Superior temporal gyrus (tissue), 1 donor: ENCODE measurements at regions not wholly inside any gene's neighbourhood (a gene's known extent, or its start where the extent isn't known, plus 50 kb on each side); places are given as distances from the start of the nearest gene placed in this dataset.

Experiments used
- DNase-seq: peaks from one replicate; pipeline ENCODE4 v3.0.0-alpha.2; 2016; ENCODE audit errors: extremely low spot score

DNA sequence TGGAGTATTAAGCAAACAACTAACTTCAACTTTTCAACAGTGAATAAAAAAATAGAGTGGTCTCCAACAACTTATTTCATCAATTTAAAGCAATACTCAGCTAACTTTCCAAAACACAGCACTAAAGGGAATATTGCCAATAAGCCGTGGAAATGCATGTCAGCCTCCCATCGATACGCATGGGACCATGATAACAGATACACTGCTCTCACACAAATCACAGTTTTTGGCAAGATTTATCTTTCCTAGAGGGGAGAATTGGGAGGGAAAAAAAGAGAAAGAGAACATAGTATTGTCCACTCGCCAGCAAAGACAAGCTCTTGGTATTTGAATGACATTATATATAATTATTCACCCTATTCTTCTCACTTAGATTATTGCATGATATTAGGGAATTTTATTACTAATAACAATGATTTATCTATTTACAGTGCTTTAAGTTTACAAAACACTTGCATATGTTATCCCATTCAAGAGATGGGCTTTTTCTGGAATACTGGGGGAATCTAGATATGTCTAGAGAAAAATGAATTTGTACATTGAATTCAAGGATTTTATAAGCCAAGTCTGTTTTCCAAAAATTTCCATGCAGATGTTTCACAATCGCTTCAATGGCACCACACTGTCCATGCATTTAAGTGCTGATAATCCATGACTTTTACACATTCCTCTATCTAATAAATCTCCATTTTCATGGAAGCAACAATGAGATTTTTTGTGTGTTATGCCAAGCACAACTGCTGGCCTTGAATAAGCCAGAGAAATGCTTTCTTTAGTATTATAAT is 194.0 kb upstream of the MGMT start:
- DNase-seq, result no peak

DNA sequence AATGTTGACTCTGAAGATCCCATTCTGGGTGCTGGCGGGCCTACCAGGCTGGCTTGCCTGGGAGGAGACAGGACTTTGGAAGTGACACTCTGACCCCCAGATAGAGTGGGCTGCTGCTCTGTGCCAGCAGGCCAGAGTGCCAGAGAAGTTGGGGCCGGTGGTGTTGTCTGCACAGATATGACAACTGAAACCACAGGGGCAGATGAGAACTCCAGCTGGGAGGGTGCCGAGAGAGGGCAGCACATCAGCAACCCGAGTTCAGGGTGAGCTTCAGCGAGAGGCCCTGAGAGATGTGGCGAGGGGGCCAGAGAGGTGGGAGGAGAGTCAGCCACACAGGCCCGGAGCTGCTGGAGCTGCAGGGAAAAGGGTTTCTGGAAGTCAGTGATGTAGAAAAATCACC is 193.2 kb upstream of the MGMT start:
- DNase-seq, result no peak

GRCh38 chr10:129274748-129275474 is 192.1 kb upstream of the MGMT start:
- DNase-seq, result no peak

DNA sequence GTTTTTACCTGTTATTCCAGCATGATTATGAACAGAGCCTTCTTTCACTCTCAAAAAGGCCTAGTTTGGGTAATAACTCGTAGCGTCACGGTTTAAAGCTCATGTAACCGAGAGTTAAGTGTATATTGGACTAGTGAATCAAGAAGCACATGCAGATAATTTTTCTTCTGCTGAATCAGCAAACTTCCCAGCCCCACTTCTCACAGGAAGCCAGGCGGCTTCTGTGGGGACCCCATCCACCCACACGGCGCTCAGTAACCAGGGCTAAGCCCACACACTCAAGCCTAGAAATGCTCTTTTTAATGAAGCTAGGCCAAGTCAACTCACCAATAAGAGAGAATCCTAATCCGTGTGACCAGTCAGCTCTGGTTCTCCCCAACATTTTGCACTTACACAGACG is 191.2 kb upstream of the MGMT start:
- no peak for DNase-seq

GRCh38 chr10:129277084-129277483 is 190.0 kb upstream of the MGMT start:
- no peak for DNase-seq

DNA sequence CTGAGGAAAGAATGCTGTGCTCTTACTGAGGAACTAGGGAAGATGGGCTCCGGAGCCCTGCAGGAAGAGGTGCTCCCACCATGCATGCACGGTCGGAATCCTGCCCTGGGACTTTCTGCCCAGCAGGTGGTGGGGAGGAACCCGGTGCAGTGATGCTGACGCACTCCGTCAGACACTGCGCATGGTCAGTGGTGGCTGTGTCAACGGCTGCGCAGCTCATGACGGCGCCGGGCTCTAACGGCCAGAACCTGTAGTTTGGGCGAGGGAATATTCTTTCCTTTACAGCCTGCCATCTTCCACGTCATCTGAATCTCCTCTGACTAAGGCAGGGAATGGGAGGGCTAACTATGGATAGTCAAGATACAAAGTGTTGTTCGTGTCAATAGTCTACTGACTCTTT is 189.2 kb upstream of the MGMT start:
- no peak for DNase-seq

DNA sequence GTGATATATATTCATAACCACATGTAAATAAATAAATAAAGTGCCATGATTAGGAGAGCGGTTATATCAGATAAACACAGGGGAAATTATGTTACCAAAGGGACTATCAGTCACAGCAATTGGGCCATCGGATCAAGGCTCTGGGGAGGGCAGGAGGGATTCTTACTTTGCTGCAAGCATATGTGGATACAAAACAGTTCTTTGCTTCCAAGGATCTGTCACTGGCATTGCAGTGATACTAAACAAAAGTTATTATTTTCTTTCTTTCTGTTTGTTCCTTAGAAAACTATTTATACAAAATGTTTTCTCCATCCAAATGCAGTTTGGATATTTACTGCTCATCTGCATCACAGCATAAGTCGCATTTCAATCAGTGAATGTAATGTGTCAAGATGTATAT is 188.4 kb upstream of the MGMT start:
- no peak for DNase-seq

DNA sequence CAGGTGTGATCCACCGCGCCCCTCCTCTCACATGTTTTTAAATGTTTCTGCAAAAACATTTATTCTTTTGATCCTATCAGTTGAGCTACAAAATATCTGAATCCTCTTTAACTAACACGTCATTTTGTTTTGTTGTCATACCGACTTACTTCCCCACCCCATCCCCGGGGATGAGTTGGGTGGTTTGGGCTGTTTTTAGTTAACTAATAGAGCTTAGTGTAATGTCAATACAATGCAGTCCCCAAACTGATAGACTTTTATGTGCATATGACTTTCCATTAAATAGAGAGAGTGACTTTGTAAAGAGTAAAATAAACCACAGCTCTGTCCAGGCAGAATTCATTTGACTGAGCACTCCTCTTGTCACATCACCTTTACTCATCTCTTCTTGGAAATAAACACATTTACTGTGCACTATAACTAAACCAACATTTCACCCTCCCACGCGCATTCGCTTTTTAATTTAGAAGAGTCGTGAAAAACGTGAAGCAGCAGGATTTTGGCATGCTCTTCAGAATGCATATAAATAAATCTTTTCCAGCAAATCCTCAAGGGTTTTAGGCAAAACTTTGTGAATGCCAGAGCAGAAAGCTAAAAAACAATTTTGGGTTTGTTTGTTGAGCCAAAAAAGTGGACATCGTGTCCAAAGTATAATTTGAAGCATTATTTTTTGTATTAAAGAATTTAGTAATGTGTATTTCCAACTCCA is 187.4 kb upstream of the MGMT start:
- DNase-seq, result no peak

- DNase-seq, result no peak
Observed at GRCh38 chr10:129280155-129280502, 186.9 kb upstream of the MGMT start.

DNA sequence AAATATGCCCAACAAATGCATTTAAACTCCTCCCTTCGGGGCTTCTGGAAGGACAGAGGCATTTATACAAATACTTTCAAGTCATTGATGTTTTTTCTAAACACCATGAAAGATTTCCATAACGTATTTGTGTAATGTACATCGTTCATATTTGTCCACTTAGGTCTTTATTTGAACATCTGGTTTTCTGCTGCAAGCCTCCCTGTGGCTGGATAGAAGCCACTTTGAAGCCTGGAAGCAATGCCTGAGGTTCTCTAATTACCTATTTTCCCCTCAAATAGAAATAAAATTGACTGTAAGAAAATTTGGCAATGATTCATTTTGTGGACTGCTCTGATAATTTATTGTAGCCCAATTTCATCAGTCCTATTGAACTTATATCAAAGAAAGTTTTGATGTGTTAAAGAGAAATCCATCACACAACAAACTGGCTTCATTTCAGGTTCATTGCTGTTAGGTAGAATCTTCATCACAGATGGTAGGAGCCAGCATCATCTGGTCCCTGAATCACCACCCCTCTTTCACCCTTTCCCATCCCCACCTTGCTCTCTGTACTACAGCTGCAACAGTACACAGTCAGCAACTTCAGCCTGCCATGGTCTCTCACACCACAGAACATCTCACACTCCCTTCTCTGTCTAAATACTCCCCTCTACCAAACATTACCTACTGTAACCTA is 186.0 kb upstream of the MGMT start:
- DNase-seq, result no peak

GRCh38 chr10:129285459-129285858 is 181.6 kb upstream of the MGMT start:
- DNase-seq, result no peak

GRCh38 chr10:129288999-129289584 is 177.9 kb upstream of the MGMT start:
- no peak for DNase-seq

GRCh38 chr10:129293991-129294700 is 172.9 kb upstream of the MGMT start:
- DNase-seq, result no peak

DNA sequence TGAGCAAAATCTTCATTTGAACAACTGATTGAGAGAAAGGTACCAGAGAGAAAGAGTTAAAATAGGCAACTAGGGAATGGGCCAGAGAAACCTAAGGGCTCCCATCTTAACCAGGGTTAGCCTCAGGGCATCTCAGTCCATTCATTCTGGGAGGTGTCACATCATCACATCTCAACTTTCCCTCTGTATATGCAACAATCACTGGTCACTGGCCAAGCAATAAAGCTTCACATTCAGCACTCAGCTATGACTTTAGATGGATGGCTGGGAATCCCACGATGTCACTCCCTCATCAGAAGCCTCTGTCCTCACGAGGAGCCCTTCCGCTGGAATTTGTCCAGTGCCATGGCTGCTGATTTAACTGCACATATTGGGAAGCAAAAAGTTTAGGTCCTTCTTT is 172.1 kb upstream of the MGMT start:
- DNase-seq, result no peak

- DNase-seq, result no peak
Observed at GRCh38 chr10:129305046-129305445, 162.0 kb upstream of the MGMT start.

- no peak for DNase-seq
Observed at GRCh38 chr10:129307141-129307540, 159.9 kb upstream of the MGMT start.

DNA sequence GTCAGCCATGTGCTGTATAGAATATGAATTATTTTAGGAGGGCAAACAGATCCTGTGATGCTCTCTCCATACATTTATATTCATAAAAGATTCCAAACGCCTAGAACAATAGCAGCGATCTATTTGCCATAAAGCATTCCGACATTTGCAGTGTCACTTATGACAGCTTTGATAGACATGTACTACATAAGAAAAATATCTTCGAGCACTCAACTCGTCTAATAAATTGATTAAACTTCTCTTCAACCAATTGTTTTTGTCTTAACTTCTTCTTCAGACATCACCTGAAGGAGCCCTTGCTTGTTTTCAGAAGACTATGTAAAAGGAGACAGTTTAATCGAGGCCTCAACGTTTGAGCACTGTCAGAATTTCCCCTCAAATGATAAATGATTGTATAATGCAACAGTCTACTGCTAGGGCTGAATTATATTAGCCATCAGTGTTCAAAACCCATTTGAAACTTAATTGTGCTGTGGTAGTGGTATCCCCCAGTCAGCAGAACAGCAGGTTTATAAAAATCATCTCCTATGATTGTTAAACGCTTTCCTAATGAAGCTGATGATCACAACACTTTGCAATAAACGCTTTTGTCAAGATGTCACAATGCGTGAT is 158.0 kb upstream of the MGMT start:
- no peak for DNase-seq

DNA sequence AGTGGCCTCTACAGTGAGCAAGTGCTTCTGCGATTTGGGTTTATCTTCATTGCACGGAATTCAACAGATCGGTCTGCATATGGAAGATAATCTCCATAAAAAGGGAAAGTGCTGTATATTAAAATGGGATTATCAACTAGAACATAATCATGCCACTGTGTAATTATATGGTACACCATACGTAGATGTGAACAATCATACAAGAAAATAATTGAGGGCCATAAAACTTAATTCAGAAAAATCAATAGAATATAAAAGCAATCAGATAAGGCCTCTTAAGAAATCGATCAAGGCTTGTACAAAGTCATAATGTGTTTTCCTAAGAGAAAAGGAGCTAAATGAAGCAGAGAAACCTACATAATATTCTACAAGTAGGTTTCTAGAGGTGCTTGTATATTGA is 157.5 kb upstream of the MGMT start:
- DNase-seq, result no peak

- no peak for DNase-seq
Observed at GRCh38 chr10:129310881-129311280, 156.2 kb upstream of the MGMT start.

- DNase-seq, result no peak
Observed at GRCh38 chr10:129319934-129320333, 147.1 kb upstream of the MGMT start.

- no peak for DNase-seq
Observed at GRCh38 chr10:129320340-129320739, 146.7 kb upstream of the MGMT start.
